HEK293 (cell line): ENCODE measurements at regions not wholly inside any gene's neighbourhood (a gene's known extent, or its start where the extent isn't known, plus 50 kb on each side); places are given as distances from the start of the nearest gene placed in this dataset.

Source experiments
- SP7 ChIP-seq: fragments of 450-650 bp; formaldehyde crosslinking; IDR thresholded peaks from 2 replicates; pipeline ENCODE4 v1.5.1; 2016; ENCODE audit warnings: missing biosample characterization, missing genetic modification characterization
- ZNF10 ChIP-seq: fragments of 450-650 bp; formaldehyde crosslinking; IDR thresholded peaks from 2 replicates; pipeline ENCODE4 v1.5.1; 2017; ENCODE audit warnings: missing biosample characterization, missing genetic modification characterization
- ZNF292 ChIP-seq: fragments of 450-650 bp; formaldehyde crosslinking; IDR thresholded peaks from 2 replicates; pipeline ENCODE4 v1.5.1; 2016; ENCODE audit warnings: low read depth, missing biosample characterization, missing genetic modification characterization, borderline replicate concordance
- ZNF561 ChIP-seq: fragments of 450-650 bp; IDR thresholded peaks from 2 replicates; pipeline ENCODE4 v1.5.1; 2018; ENCODE audit warnings: missing biosample characterization, missing genetic modification characterization, borderline replicate concordance
- ZNF664 ChIP-seq: fragments of 450-650 bp; formaldehyde crosslinking; IDR thresholded peaks from 2 replicates; pipeline ENCODE4 v1.5.1; 2016; ENCODE audit warnings: missing biosample characterization, missing genetic modification characterization
- TF ChIP-seq, protein P1 (sequence below): fragments of 450-650 bp; formaldehyde crosslinking; IDR thresholded peaks from 2 replicates; pipeline ENCODE4 v1.5.1; 2016; ENCODE audit warnings: missing biosample characterization, missing genetic modification characterization
- TF ChIP-seq, protein P2 (sequence below): fragments of 450-650 bp; formaldehyde crosslinking; IDR thresholded peaks from 2 replicates; pipeline ENCODE4 v1.5.1; 2016; ENCODE audit warnings: missing biosample characterization, missing genetic modification characterization, borderline replicate concordance

DNA sequence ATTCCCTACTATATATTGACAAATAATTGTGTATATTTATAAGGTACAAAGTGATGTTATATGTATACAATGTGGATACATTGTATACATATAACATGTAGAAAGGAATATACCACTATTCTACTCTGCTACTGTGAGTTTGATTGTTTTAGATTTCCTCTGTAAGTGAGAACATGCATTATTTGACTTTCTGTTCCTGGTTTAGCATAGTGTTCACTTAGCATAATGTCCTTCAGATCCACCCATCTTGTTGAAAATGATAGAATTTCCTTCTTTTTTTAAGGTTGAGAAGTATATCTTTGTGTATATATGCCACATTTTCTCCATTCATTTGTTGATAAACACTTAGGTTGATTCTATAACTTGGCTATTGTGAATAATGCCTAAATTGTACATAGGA lies 140.8 kb upstream of the BDNF start:
- no peak for TF ChIP-seq SP7 (tag by site-specific recombination)
- TF ChIP-seq, protein P1, sequence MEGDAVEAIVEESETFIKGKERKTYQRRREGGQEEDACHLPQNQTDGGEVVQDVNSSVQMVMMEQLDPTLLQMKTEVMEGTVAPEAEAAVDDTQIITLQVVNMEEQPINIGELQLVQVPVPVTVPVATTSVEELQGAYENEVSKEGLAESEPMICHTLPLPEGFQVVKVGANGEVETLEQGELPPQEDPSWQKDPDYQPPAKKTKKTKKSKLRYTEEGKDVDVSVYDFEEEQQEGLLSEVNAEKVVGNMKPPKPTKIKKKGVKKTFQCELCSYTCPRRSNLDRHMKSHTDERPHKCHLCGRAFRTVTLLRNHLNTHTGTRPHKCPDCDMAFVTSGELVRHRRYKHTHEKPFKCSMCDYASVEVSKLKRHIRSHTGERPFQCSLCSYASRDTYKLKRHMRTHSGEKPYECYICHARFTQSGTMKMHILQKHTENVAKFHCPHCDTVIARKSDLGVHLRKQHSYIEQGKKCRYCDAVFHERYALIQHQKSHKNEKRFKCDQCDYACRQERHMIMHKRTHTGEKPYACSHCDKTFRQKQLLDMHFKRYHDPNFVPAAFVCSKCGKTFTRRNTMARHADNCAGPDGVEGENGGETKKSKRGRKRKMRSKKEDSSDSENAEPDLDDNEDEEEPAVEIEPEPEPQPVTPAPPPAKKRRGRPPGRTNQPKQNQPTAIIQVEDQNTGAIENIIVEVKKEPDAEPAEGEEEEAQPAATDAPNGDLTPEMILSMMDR (tag by site-specific recombination), result no peak
- TF ChIP-seq, protein P2, sequence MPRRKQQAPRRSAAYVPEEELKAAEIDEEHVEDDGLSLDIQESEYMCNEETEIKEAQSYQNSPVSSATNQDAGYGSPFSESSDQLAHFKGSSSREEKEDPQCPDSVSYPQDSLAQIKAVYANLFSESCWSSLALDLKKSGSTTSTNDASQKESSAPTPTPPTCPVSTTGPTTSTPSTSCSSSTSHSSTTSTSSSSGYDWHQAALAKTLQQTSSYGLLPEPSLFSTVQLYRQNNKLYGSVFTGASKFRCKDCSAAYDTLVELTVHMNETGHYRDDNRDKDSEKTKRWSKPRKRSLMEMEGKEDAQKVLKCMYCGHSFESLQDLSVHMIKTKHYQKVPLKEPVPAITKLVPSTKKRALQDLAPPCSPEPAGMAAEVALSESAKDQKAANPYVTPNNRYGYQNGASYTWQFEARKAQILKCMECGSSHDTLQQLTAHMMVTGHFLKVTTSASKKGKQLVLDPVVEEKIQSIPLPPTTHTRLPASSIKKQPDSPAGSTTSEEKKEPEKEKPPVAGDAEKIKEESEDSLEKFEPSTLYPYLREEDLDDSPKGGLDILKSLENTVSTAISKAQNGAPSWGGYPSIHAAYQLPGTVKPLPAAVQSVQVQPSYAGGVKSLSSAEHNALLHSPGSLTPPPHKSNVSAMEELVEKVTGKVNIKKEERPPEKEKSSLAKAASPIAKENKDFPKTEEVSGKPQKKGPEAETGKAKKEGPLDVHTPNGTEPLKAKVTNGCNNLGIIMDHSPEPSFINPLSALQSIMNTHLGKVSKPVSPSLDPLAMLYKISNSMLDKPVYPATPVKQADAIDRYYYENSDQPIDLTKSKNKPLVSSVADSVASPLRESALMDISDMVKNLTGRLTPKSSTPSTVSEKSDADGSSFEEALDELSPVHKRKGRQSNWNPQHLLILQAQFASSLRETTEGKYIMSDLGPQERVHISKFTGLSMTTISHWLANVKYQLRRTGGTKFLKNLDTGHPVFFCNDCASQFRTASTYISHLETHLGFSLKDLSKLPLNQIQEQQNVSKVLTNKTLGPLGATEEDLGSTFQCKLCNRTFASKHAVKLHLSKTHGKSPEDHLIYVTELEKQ (tag by site-specific recombination), result no peak
- TF ChIP-seq ZNF10 (tag by site-specific recombination), result no peak
- no peak for TF ChIP-seq ZNF292 (tag by site-specific recombination)
- TF ChIP-seq ZNF561 (tag by site-specific recombination), result no peak
- no peak for TF ChIP-seq ZNF664 (tag by site-specific recombination)
